HG03196 (cell line): ENCODE measurements at regions not wholly inside any gene's neighbourhood (a gene's known extent, or its start where the extent isn't known, plus 50 kb on each side); places are given as distances from the start of the nearest gene placed in this dataset.
"Not testable (repeated sequence)": the region's sequence is repeated elsewhere in the genome, so short reads cannot be mapped to it uniquely, and the experiment has no call there.

ENCODE experiments used
- ATAC-seq: cut with Tn5 transposase; IDR thresholded peaks from one replicate; pipeline ENCODE4 v1.9.1; 2021; ENCODE audit not compliant: unreplicated experiment

DNA sequence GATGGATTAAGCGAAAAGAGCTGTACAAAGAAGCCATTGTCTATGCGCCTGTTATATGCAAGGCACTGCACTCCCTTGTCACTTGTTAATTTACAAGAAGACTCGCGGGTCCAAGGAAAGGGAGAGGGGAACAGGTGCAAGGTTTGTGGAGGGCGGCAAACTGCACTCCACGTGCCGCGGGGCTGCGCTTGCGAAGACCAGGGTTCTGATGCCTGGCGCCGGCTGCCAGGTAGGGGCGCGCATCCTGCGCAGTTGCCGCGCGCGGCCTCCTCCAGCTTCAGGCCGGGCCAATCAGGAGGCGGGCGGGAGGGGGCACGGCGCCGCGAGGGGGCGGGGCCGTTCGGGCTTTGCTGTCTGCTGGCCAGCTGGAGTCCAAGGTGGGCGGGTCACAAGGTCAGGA lies 140.6 kb upstream of the PALS2 start:
- no peak for ATAC-seq

DNA sequence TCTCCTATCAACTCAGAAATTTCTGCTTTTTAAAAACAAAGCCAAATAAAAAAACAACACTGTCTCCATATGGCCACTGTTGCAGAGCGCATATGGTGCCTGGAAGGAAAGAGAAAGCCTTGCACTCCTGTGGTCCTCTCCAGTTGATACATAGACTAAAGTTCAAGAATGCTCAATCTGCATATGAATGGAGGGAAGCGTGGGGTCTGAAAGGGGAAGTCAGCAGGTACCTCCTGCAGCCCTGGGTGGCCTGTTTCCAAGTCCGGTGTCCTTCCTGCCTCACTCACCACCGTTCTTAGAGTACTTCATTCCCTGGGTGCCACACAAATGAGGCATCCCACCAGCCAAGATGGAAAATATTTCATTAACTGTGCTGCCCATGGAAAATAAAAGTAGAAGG lies 138.3 kb upstream of the PALS2 start:
- no peak for ATAC-seq

DNA sequence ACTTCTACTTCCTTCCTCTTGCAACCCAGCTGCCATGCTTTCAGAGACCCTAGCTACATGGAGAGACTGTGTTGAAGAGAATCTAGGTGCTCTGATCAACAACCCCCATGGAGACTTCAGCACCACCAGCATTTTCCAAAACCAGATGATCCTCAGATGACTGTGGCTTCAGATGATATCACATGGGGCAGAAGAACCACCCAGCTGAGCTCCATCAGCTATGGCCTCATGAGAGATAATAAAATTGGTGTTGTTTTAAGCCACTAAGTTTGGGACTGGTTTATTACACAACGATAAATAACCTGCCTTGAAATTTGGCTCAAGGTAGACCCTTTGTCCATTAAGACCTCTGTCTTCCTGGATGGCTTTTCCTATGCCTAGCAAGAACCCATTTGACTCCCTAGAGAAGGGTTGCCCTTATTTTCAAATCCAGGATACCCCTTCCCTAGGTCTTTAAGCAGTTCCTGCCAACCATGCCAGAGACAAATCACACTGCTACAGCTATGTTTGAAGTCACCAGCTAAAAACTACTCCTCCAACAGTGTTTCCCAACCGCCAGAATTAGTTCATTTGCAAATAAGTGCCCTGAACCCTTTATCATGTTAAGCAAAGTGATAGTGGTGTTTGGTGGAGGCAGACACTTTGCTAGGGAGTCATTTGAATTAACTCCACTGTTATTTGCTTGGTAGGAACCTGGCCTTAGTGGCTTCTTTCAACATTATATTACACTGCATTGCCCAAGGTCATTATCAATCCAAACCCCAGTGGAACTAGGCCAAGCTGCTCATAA lies 136.9 kb upstream of the PALS2 start:
- no peak for ATAC-seq

DNA sequence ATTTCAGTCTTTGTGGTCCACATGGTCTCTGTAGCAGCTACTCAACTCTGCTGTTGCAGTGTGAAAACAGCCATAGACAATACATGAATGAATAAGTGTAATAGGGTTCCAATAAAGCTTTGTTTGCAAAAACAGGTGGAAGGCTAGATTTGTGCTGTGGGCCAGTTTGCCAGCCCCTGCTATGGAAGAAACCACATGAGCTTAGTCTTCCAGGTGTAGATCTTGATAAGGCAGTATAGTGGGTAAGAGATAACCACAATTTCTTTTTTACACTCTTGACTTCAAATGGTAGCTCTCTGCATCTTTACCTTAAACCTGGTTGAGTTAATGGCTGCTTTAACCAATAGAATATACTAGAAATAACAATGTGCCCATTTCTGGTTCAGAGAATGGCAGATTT lies 135.0 kb upstream of the PALS2 start:
- no peak for ATAC-seq

DNA sequence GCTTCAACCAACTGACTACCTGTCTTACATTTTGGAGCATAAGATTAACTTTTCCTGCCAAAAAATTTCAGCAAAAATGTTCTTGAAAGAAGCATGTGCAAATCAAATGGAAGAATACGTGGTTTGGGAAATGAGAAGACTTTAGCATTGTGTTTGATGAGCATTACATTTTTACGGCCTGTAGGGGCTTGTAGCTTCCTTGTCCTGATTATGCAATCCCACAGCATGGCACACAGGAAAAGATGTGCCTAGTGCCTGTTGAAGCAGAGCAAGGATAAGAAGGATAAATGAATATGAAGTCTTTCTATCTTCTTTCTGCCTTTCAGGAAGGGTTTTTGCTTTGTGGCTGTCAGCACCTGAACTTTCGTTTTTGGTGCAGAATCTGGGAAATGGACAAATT lies 134.1 kb upstream of the PALS2 start:
- not testable (repeated sequence) for ATAC-seq

DNA sequence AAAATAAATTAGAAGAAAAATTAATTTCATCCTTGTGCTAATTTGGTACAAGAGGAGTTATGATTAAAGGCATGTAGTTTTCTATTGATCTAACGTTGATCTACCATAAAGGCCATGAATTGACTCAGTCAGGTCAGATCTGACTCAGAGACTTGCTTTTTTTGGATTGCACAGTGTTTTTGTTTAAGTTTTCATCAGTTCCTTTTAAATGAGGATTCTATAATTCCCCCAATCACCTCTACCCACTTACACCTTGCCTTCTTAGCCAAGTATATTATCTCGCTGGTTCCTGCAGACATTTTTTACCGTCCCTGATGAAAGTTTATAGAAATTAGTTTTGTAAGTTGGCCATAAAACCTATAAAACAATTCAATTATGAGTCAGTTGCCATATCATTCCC lies 132.4 kb upstream of the PALS2 start:
- ATAC-seq, result no peak

DNA sequence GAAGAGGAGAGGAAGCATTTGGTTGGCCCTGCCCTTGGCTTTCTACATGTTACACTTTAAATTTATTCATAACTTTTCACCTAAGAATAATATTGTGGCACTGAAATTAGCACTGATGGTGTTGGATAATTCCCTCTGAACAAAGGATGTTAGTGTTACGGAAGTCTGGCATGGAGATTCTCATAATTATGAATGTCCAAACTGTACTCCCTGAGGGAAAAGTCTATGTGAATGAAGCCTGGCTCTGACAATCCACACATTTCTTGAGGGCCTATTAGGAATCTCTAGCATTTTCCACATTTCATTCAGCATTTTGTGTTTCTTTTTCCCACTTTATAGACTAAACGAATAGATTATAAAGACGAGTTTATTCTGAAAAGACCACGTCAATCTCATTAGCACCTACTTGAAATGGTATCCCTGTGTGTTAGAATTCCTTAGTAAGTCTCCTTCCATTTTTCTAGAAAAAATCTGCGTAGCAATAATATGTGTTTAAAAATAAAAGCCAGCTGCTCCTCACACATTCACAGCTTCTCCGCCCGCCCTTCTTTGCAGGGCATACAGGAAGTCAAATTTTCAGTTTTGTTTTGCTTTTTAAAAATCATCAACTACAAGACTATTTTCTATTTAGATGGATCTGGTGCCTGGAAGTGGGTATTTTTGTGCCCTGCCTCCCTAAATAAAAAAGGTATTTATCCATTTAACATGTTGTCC lies 131.8 kb upstream of the PALS2 start:
- ATAC-seq, result no peak

DNA sequence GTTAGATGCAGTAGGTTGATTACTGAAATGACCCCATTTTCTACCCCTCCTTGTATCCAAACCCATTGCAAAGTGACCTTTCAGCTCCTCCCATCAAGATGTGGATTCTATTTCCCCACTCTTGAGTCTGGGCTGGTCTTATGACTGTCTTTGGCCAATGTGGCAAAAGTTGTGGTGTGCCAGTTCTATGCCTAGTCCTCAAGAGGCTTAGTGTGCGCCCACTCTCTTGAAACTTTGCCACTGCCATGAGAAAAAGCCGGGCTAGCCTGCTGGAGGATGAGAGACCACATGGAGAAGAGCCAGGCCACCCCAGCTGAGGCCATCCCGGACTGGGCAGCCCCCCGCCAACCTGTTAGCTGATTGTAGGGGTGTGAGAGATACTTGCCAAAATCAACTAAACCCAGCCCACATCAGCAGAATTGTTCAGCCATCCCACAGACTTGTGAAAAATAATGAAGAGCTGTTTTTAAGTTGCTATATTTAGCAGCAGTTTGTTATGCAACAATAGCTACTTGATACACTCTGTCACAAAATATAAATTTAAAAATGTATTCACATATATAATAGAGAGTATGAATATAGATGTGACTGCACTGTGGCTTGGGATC lies 131.0 kb upstream of the PALS2 start:
- ATAC-seq, result no peak

DNA sequence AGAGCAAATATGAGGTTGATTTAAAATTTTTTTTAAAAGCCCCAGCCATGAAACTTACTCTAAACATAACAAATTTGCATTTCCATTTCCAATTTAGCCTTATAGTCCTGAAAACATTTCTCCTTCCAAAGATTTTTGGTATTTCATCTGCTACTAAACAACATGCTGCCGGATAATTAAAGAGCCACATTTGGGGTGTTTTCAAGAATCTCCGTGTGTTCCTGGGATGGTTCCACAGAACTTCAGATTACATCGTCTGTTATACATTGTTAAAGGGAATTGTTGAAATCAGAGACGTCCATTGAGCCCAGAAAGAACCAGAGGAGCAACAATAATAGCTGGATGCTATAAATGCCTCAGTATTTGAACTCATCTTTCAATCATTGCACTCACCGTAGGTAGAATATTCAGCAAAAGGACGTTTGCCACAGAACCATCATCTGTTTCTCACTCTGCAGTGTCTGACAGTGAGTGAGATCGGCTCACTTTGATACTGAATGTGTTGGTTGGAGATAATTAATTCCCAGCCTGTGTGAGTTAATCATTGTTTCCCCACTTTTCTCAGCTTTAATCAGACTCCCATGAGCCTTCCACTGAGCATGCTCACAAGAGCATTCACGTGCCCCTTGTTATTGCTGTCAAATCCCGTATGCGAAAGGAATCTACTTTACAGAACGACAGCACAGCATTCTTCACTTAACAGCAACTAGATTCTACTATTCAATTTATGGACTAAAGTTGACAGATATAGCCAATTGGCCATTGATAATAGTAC lies 128.4 kb upstream of the PALS2 start:
- ATAC-seq, result no peak

DNA sequence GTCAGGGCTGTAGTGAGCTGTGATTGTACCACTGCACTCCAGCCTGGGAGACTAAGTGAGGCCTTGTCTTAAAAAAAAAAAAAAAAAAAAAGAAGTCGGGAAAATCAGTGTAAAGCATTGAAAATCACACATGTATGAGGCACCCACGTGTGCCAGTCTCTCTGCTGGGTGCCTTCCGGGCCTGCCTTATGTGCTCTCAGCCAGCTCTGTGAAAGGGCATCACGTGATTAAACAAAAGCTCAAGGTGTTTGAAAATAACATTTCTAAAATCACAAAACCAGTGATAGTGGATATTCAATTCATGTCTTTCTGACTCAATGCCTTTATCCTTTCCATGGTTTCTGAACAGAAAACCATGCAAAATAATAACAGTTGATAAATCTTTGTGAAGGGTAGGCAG lies 125.2 kb upstream of the PALS2 start:
- ATAC-seq, result no peak

DNA sequence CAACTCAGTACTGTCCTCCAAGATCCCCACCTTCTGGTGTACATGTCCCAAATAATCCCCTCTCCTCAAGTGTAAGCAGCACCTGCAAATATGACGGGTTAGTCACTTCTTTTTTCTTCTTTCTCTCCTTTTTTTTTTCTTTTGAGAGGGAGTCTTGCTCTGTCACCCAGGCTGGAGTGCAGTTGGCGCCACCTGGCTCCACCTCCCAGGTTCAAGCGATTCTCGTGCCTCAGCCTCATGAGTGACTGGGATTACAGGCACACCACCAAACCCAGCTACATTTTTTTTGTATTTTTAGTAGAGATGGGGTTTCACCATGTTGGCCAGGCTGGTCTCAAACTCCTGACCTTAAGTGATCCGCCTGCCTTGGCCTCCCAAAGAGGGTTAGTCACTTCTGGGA lies 123.8 kb upstream of the PALS2 start:
- ATAC-seq, result not testable (repeated sequence)

DNA sequence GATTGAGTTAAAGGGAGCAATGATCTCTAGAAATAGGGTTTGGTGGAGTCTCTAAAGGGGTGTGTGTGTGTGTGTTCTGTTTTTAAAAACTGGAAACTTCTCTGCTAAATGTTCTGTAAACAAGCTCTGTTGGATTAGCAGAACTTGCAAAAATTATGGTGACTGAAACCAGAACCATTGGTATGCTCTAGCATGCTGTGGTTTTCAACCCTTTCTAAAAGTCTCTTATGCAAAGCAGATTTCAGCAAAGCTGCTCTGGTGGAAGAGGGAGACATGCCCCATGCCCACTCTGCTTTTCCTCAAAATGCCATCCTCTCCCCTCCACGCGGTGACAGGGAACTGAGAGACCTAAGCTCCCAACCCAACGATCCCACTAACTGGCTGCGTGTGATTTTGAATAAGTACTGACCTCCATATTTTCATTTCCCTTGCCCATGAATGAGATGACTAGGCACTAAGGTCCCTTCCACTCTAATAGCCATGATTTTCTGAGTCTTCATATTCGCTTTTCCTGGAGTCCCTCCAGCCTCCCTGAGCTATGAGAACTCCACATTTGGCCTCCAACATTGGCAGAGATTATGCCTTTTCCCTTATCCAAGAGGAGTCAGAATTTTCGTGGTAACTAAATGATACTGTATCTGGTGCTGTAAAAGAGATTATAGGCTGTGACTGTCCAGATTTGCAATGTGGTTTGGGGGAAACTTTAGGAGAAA lies 117.3 kb upstream of the PALS2 start:
- peak; percentile 73 for ATAC-seq

DNA sequence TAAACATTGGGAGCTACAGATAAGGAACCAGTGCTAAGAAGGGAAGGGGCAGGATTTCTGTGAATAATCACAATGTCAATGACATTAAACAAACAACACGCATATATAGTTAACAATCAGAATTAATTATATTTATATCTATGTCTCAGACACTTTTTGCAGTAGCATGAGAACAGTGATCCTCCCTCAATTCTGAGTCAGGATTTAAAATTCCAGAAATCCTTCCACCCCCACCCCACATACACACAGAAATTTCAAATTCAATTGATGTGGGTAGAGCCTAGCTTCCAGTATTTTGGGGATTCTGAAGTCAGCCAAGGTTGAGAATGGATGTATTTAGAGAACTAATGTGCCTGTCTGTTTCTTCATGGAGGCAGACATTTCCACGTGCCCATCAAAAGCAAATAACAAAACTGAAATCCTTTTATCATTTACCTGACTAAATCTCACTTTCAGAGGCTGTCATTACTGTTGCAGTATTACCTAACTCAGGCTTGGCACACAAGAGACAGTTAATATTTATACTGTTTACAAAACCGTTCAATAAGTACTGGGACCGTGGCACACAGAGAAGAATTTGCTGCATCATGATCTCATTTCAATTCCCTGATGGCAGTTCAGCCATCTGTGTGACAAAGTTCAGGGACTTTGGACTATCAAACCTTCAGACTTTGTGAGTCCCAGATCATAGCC lies 116.6 kb upstream of the PALS2 start:
- peak; percentile 63 for ATAC-seq

DNA sequence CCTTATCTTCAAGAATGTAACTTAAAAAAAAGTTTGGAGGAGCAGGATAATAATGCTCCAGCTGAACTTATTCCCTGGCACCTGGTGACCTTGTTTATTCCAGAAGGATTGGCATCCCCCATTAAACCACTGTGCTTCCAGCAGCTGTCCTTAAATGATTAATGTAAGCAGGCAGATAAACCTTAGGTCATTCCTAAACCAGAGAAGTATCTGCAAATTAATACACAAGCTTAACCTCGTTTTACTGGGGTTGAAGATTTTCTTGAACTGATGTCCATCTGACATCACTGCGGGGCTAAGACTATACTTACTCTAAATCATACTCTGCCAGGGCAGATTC lies 116.1 kb upstream of the PALS2 start:
- no peak for ATAC-seq

DNA sequence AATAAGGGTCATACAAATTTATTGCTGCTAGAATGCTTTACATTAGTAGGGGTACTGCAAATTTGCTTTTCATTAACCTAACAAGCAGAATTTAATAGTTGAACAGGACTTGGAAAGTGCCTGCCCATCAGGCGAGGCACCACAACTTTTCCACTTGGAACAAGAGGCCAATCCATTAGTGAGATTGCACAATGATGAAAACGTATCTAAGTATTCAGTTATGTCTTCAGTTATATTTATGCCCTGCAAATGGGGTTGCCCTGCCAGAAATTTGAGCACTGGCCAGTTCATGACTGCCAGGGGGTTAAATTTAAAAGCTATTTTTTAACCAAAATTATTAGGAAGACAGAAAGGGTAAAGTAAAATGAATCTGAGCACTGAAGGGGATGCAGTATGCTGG lies 111.1 kb upstream of the PALS2 start:
- no peak for ATAC-seq

DNA sequence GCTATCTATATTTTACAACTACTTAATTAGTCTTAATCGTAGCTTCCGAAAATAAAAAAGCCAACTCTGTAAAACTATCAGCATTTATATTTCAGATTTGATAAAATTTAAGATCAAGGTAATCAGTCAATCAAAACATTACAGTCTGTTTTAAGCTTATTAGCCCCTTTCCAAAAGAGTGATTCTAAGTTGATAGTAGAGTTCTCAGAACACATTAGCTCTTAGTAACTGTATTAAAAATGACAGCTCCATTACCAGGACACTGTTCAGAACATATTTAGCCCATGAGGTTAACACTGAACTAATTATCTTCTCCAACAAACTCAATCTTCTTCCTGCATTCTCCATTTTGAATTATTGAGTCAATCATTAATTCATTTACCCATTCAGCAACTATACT lies 110.3 kb upstream of the PALS2 start:
- ATAC-seq, result no peak

DNA sequence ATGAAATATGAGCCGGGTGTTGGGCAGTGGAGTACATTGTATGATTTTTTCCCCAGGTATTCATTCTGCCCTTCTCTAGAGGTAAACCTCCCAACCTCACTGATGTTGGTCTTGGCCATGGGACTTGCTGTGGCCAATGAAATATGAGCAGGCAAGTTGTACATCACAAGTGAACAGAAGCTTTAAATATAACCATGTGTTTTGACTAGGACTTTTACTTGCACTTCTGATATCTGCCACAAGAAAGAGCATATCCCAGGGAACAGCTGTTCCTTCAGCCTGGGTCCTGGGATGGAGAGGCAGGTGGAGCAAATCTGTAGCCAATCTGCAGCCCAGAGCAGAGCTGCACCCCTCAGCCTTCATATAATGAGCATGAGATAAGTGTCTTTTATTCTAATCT lies 109.8 kb upstream of the PALS2 start:
- ATAC-seq, result no peak

DNA sequence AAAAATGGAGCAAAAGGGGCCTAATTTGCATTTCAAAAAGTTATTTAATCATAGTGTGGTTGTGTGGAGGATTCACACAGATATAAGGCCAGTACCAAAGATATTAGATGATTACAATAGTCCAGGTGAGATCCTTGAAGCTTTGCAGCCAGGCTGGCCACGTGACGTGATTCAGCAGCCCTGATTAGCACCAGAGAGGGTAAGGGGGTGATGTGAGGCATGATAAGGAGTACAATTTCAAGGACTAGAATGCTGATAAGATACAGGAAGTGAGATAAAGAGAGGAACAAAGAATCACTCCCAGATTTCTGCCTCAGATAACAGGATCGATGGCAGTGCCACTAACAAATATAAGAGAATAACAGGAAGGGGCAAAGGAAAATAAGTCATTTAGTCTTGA lies 108.4 kb upstream of the PALS2 start:
- no peak for ATAC-seq

DNA sequence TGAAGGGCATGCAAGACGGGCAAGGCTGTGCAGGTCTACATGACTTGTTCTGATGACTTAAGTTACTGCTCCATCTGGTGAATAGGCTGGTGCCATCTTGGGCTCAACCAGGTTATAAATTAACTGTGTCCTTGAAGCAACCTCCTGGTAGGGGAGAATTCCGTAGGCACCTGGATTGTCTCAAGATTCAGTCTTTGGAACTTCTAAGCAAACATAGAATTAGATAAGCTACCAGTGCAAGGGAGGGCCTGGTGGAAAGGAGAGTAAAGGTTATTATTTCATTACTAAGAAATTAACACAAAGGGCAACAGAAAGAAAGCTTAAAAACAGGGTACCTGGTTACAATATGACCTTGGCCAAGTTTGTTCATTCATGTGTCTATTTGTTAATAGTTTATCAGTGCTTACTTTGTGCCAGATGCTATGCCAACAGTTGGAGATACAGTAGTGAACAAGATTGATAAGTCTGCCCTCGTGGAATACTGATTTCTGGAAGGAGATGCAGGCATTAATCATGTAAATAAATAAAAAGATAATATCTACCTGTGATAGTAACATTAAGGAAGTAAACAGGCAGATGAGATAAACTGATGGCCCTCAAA lies 107.0 kb upstream of the PALS2 start:
- no peak for ATAC-seq

DNA sequence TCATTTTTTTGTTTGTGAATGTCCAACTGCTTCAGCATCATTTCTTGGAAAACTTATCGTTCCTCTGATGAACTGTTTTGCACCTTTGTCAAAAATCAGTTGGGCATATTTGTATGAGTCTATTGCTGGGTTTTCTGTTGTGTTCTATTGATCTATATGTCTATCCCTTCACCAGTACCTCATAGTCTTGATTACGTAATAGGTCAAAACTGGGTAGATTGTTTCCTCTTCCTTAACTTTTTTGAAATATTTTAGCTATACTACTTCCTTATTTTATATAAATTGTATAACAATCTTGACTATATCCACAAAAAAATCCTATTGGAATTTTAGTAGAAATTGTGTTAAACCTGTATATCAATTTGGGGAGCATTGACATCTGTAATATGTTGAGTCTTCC lies 104.1 kb upstream of the PALS2 start:
- no peak for ATAC-seq
